Activated CD4-positive, alpha-beta T cell treated with anti-CD3 and anti-CD28 coated beads for 4 hours (primary cell): ENCODE measurements at regions not wholly inside any gene's neighbourhood (a gene's known extent, or its start where the extent isn't known, plus 50 kb on each side); places are given as distances from the start of the nearest gene placed in this dataset.
"Not testable (repeated sequence)": the region's sequence is repeated elsewhere in the genome, so short reads cannot be mapped to it uniquely, and the experiment has no call there.

Experiments
- DNase-seq, 2 donors: peaks; one replicate each; pipeline ENCODE4 v3.0.0-alpha.2; 2020

- DNase-seq, result no peak
Measured at GRCh38 chr4:66225539-66225938, 555.2 kb upstream of the EPHA5 start.

GRCh38 chr4:66223068-66223703 is 552.9 kb upstream of the EPHA5 start:
- no peak for DNase-seq

DNA sequence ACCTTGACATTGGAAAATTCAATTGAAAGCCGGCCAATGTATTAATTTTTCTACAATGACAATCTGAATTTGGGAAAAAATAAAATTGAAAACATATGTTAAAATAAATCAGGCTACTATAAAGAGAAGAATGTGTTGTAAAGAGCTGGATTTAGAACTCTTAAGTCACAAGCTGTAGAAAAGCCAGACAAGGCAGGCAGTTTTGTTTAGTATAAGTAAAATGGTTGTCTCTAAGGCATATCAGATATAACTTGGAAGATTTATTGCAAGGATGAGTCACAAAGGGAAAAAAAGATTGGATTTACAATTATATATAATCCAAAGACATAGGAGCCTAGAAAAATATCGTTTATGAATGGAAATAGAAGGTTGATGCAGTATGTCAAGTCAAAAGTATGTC is 549.1 kb upstream of the EPHA5 start:
- no peak for DNase-seq

- no peak for DNase-seq
Measured at GRCh38 chr4:66216252-66216651, 546.0 kb upstream of the EPHA5 start.

DNA sequence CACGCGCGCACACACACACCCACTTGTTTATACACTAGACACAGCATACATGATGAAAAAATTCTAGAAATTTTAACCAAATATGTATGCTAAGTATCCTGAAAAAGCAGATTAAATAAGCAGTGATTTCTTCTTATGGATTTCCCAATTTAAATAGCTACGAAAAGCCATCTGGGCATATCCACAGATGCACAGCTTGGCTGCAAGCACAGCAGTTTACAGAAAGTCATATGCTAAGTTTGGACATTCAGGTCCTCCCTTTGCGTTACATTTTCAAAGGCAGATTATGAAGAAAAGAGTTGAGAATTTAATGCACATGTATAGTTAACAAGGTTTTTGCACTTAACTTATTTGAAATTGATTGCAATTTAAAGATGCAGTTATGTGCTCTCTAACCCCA is 542.2 kb upstream of the EPHA5 start:
- no peak for DNase-seq

DNA sequence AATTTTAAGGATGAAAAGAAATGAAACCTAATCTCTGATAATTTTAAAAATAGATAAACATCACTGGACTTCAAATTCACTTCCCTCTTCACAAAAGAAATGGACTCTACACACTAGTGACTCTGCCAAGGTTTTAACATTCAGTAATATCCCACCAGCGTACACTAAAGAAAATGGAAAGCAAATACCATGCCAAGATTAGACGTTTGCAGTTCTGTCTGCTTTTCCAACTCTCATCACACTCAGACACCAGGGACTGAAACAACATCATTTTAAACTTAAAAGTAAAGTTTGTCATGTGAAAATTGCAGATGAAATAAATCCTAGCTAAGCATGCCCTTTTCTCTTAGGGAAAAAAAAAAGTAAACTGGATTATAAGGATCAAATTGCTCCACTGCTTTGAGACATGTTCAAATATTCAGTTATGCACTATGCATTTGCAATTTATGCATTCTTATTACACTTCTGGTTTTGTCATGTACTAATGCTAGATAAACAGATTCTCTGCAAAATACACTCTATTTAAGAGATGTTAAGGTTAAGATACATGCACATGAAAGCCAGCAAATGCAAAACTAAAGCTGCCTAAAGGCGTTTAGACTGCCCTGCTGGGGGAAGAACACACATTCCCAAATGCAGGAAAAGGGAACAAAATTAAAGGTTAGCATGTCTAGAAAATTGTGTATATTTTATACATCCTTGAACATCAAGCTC is 534.4 kb upstream of the EPHA5 start:
- DNase-seq, result no peak

DNA sequence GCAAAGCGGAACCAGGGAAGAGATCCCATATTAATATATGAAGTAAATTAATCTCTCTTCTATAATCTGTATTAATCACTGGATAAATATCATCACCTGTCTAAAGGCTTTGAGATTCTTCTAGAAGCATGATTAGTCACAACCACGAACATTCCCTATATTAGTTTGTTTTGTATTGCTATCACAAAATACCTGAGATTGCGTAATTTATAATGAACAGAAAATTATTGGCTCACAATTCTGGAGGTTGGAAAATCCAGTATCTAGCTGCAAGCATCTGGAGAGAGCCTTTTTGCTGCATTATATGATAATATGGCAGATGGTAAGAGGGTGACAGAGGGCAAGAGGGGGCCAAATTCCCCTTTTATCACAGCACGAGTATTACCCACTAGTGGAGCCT is 532.6 kb upstream of the EPHA5 start:
- no peak for DNase-seq

GRCh38 chr4:66197451-66197850 is 527.2 kb upstream of the EPHA5 start:
- DNase-seq, result no peak

GRCh38 chr4:66193487-66193886 is 523.2 kb upstream of the EPHA5 start:
- no peak for DNase-seq

- no peak for DNase-seq
Measured at GRCh38 chr4:66187175-66187720, 517.0 kb upstream of the EPHA5 start.

DNA sequence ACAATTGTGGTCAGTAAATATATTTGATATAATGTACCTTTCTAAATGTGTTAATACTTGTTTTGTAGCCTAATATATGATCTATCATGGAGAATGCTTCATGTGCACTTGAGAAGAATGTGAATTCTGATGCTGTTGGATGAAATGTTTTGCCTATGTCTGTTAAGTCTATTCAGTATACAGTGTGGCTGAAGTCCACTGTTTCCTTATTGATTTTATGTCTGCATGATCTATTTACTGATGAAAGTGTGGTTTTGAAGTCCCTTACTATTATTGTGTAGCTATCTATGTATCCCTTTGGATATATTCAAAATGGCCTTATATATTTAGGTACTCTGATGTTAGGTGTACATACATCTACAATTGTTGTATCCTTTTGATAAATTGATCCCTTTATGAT is 515.8 kb upstream of the EPHA5 start:
- DNase-seq, result no peak

GRCh38 chr4:66182636-66183035 is 512.3 kb upstream of the EPHA5 start:
- no peak for DNase-seq

DNA sequence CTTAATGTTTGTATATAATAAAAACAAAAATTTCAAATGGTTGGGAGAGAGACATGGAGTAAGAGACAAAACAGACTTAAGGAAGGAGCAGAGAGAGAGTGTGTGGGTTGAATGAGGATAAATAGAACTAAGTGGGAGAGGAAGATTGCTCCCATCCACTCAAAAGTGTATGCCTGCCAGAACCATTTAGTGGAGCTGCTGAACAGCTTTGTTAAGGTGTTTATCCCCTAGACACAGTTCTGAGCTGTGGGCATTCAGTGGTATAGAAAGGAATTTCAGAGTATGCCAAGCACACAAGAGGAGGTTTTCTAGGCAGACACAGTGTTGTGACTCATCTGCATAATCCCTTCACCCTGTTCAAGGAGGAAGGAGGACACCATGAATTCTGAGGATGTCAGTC is 508.6 kb upstream of the EPHA5 start:
- no peak for DNase-seq

GRCh38 chr4:66169341-66169740 is 499.1 kb upstream of the EPHA5 start:
- DNase-seq, result no peak

GRCh38 chr4:66164869-66165268 is 494.6 kb upstream of the EPHA5 start:
- DNase-seq, result no peak

DNA sequence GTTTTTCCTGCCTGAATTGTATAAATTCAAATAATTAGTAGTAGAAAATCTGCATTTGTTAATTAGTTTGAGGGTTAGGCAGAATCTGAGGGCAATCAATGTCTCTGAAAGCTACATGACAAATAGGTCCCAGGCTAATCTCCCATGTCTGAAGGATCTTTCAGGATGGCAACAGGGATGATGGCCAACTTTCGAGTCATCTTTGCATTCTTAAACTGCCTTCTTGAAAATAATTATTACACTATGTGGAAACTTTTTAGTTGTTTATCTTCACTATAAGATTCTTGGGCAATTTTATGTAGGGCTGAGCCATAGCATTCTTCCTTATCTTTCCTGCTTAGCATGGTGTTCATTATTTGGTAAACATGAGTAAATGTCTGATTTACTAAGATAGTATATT is 490.3 kb upstream of the EPHA5 start:
- DNase-seq, result no peak

DNA sequence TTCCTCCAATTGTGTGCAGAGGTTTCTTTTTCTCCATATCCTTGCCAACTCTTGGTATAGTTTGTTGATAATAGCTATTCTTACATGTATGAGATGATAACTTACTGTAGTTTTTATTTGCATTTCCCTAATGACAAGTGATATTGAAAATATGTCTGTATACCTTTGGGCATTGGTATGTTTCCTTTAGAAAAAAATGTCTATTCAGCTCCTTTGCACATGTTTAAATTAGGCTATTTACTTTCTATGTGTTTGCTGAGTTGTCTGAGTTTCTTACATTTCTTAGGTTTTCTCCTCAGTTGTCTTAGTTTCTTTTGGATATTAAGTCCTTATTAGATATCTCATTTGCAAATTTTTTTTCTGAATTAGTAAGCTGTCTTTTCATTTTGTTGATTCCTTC is 487.3 kb upstream of the EPHA5 start:
- DNase-seq, result no peak

- DNase-seq, result no peak
Measured at GRCh38 chr4:66130042-66130441, 459.8 kb upstream of the EPHA5 start.

GRCh38 chr4:66123831-66124413 is 453.6 kb upstream of the EPHA5 start:
- no peak for DNase-seq

DNA sequence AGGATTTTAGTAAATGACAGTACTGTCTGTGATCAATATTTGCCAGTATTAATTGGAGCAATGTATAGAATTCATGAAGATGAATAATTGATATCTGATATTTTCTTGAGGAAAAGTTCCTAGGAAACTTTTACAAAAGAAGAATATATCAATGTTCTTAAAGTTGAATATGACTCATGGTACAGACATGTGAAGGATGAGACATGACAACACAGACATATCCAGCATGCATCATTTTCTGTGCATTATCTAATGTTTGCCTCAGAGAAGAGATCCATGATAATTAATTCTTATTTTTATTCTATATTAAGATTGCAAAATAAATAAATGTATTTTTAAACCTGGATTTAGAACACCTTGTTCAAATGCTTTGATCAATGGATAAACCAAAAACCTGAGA is 452.9 kb upstream of the EPHA5 start:
- no peak for DNase-seq

DNA sequence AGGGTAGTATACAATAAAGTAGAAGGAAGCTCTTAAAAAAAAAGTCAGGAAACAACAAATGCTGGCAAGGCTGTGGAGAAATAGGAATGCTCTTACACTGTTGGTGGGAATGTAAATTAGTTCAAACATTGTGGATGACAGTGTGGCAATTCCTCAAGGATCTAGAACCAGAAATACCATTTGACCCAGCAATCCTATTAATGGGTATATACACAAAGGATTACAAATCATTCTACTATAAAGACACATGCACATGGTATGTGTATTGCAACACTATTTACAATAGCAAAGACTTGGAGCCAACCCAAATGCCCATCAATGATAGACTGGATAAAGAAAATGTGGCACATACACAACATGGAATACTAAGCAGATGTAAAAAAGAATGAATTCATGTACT is 444.9 kb upstream of the EPHA5 start:
- DNase-seq, result not testable (repeated sequence)

- no peak for DNase-seq
Measured at GRCh38 chr4:66108898-66109297, 438.6 kb upstream of the EPHA5 start.

GRCh38 chr4:66097218-66097617 is 426.9 kb upstream of the EPHA5 start:
- DNase-seq, result no peak

DNA sequence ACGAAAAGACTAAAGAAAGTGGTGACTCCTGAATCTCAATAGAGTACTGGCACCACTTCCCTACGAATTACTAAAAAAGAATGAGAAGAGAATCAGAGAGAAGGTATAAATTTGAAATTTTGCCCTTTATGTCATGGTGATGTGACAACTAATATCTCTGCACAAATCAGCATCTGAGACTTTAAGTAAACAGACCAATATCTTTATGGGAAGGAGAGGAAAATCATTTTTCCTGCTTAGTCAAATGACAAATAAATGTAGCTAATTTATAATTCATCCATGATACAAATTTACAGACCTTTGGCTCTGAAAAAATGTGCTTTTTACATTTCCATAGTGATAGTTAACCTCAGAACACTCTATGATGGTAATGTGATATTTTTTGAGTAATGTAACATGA is 424.8 kb upstream of the EPHA5 start:
- no peak for DNase-seq
